ENCODE measurements at regions not wholly inside any gene's neighbourhood (a gene's known extent, or its start where the extent isn't known, plus 50 kb on each side); places are given as distances from the start of the nearest gene placed in this dataset.
"Not testable (repeated sequence)": the region's sequence is repeated elsewhere in the genome, so short reads cannot be mapped to it uniquely, and the experiment has no call there.

DNA sequence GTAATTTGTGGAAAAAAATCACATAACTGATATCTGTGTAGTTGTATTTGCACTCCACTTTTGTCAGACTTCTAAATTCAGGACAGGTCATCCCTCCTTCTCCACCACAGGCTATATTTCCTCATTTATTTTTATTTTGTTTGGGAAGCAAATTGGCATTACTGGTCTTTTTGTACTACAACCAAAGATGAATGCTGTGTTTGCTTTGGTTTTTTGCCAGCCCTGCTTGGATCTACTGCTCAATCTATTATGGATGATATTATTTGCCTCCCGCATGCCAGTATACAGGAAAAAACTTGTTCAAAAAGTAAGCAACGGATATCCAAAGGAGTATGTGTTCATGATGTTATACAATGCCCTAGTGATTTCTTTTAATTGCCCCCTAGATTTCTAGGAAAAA is 948.8 kb downstream of the TRHDE start:
- no peaks in the 10 kb centered on the region for H3K4me1 ChIP-seq (ENCODE audit: insufficient read depth)
- 78% methylated on average over 2 of the region's 2 CpGs for WGBS
- no peak for DNase-seq (ENCODE audit: extremely low spot score)

DNA sequence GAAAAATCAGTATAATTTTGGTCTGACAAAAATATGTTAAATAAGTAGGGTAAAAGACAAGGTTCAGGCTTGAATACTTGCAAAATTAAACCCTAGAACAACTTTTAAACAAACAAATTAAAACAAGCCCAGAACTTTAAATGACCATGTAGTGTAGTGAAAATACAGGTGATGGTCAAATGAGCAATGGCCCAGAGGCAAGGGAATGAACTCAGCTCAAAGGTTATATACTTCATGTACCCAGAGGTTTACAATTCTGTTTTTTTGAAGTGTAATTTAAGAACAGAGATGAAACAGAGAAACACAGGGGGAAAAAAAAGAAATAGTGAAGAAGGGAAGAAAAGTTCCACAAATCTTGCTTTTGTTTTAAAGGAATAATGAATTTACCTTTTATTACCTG is 949.2 kb downstream of the TRHDE start:
- H3K36me3 ChIP-seq (ENCODE audit: insufficient read depth), result no peaks in the 10 kb centered on the region
- no peak overlapping the region for H3K4me3 ChIP-seq (ENCODE audit: low read depth, low read length)
- H3K4me1 ChIP-seq (ENCODE audit: insufficient read depth), result no peaks in the 10 kb centered on the region

More for the DNA sequence above, 948.8 kb downstream of the TRHDE start:
- Histone ChIP-seq H3K4me3 (ENCODE audit: low read depth, low read length) (no peak overlapping the region), H3K36me3 (ENCODE audit: insufficient read depth) (no peaks in the 10 kb centered on the region), H3K27ac (ENCODE audit: low read depth) (no peak overlapping the region)

DNA sequence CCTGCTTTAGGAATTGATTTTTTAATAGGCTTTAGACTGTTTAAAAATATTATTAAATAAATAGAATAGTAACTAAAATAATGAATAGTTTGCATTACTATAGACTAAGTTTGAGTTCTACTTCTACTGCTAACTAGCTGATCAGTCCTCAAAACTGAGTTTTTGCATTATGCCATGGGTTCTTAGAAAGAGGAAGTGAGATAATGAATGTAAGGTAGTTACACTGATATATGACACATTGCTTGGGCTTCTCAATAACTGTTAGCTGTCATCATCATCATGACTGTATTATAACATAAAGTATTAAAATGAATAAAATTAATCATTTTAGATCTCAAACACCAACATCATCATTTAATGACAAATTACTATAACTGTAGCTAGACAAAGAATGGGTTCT is 949.7 kb downstream of the TRHDE start:
- DNase-seq (ENCODE audit: extremely low spot score), result no peak
- H3K4me3 ChIP-seq (ENCODE audit: low read depth, low read length), result no peak overlapping the region
- H3K36me3 ChIP-seq (ENCODE audit: insufficient read depth), result no peaks in the 10 kb centered on the region
- H3K27ac ChIP-seq (ENCODE audit: low read depth), result no peak overlapping the region
- H3K4me1 ChIP-seq (ENCODE audit: insufficient read depth), result no peaks in the 10 kb centered on the region

More for the DNA sequence above, 949.2 kb downstream of the TRHDE start:
- H3K27ac ChIP-seq (ENCODE audit: low read depth), result no peak overlapping the region
- DNase-seq (ENCODE audit: extremely low spot score), result no peak

DNA sequence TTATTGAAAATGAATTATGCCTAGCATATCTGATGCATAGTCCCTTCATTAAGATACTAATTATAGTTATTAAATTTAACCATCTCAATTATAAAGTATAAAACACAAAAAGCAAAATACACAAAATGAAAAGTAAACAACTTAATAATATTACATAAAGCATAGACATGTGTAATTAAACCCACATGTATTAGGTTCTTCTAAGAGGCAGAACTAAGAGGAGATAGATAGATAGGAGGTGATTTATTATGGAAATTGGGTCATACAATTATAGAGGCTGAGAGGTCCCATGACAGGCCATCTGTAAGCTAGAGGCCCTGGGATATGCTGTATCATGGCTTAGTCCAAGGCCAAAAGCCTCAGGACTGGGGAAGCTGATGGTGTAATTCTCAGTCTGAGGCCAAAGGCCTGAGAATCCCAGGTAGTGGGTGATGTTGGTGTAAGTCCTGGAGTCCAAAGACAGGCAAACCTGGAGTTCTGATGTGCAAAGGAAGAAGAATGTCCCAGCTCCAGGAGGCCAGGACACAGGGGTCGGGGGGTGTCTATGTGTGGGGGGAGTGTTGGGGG is 953.3 kb downstream of the TRHDE start:
- no peak overlapping the region for H3K27ac ChIP-seq (ENCODE audit: low read depth)
- WGBS, result 30% methylated on average over 1 of the region's 1 CpG
- no peaks in the 10 kb centered on the region for H3K36me3 ChIP-seq (ENCODE audit: insufficient read depth)
- H3K4me3 ChIP-seq (ENCODE audit: low read depth, low read length), result no peak overlapping the region
- no peaks in the 10 kb centered on the region for H3K4me1 ChIP-seq (ENCODE audit: insufficient read depth)
- no peak for DNase-seq (ENCODE audit: extremely low spot score)

DNA sequence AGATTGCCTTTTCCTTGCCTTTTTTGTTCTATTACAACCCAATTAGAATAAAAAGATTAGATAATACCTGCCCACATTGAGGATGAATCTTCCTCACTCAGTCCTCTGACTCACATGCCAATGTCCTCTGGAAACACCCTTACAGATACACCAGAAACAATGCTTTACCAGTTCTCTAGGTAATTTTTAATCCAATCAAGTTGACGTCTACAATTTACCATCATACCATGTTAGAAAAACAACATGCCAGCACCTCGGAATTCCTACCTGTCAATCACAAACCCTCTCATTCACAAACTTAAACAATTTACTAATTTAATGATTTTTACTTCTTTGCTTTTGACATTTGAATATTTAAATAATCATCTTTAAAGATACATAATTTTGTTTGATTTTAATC is 953.8 kb downstream of the TRHDE start:
- 84% methylated on average over 2 of the region's 2 CpGs for WGBS
- Histone ChIP-seq H3K36me3 (ENCODE audit: insufficient read depth) (no peaks in the 10 kb centered on the region), H3K27ac (ENCODE audit: low read depth) (no peak overlapping the region), H3K4me1 (ENCODE audit: insufficient read depth) (no peaks in the 10 kb centered on the region), H3K4me3 (ENCODE audit: low read depth, low read length) (no peak overlapping the region)
- DNase-seq (ENCODE audit: extremely low spot score), result no peak

DNA sequence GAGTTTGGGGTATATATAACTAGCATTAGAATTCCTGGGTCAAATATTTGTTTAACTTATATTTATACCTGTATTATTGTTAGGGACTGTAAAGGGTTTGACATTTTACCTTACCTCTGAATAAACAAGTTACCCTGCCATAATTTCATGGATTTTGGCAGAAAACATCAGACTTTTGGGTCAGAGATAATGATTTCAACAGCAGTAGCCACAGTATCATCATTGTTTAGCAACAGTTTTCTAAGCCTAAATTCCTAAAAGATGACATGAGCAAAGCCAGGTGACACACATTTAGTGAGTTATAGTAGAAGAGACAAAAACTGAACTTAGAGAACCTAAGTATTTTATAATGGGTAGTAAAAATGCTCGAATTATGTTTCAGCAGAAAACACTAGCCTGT is 954.4 kb downstream of the TRHDE start:
- H3K36me3 ChIP-seq (ENCODE audit: insufficient read depth), result no peaks in the 10 kb centered on the region
- H3K4me3 ChIP-seq (ENCODE audit: low read depth, low read length), result no peak overlapping the region
- 74% methylated on average over 1 of the region's 1 CpG for WGBS
- no peak overlapping the region for H3K27ac ChIP-seq (ENCODE audit: low read depth)
- no peaks in the 10 kb centered on the region for H3K4me1 ChIP-seq (ENCODE audit: insufficient read depth)
- no peak for DNase-seq (ENCODE audit: extremely low spot score)

DNA sequence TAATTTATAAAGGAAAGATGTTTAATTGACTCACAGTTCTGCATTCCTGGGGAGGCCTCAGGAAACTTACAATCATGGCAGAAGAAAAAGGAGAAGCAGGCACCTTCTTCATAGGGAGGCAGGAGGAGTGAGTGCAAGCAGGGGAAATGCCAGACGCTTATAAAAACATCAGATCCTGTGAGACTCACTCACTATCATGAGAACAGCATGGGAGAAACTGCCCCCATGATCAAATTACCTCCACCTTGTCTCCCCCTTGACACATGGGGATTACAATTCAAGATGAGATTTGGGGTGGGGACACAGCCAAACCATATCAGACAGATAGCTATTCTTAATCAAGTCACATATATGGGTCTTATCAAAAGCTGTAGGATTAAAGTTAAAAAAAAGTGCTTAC is 956.7 kb downstream of the TRHDE start:
- not testable (repeated sequence) for H3K4me1 ChIP-seq (ENCODE audit: insufficient read depth); H3K4me3 ChIP-seq (ENCODE audit: low read depth, low read length); H3K36me3 ChIP-seq (ENCODE audit: insufficient read depth); DNase-seq (ENCODE audit: extremely low spot score); H3K27ac ChIP-seq (ENCODE audit: low read depth)
- 28% methylated on average over 1 of the region's 1 CpG for WGBS

DNA sequence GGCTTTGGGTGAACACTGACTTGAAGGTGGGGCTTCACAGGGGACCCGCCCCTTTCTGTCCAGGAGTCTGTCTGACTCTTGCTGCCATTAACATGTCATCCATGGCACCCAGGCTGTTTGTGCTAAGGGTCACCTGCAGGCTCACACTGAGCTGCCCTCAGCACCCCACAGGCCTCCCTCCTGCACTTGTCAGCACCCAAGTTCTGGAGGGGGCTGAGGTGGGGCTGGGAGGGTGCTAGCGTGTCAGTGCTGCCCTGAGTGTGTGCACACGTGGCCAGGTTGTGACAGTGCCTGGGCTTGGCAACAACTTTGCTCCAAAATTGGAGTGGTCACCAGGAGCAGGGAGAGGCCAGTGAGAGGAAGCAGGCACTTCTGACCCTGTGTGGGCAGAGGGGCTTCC is 963.2 kb downstream of the TRHDE start:
- H3K27ac ChIP-seq (ENCODE audit: low read depth), result no peak overlapping the region
- H3K4me3 ChIP-seq (ENCODE audit: low read depth, low read length), result no peak overlapping the region
- no peak for DNase-seq (ENCODE audit: extremely low spot score)
- H3K4me1 ChIP-seq (ENCODE audit: insufficient read depth), result no peaks in the 10 kb centered on the region
- H3K36me3 ChIP-seq (ENCODE audit: insufficient read depth), result no peaks in the 10 kb centered on the region
- WGBS, result 84% methylated on average over 3 of the region's 3 CpGs

DNA sequence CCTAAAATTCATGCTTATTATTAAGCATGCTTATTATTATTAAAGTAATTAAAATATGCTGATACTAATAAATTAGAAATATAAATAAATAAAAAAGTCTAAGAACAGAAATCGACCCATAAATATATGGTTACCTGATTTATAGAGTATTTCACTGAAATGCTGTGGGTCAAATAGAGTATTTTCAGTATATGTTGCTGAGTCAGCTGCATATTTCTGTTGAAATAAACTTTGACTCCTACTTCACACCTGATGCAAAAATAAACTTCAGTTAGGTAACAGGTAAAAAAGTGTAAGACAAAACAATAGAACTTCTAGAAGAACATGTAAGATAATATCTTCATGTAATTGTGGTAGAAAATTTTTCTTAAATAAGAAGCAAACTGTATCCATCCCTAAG is 967.9 kb downstream of the TRHDE start:
- Histone ChIP-seq H3K4me3 (ENCODE audit: low read depth, low read length) (no peak overlapping the region), H3K36me3 (ENCODE audit: insufficient read depth) (no peaks in the 10 kb centered on the region), H3K4me1 (ENCODE audit: insufficient read depth) (no peaks in the 10 kb centered on the region), H3K27ac (ENCODE audit: low read depth) (no peak overlapping the region)
- DNase-seq (ENCODE audit: extremely low spot score), result no peak
- WGBS, result 89% methylated on average over 1 of the region's 1 CpG

DNA sequence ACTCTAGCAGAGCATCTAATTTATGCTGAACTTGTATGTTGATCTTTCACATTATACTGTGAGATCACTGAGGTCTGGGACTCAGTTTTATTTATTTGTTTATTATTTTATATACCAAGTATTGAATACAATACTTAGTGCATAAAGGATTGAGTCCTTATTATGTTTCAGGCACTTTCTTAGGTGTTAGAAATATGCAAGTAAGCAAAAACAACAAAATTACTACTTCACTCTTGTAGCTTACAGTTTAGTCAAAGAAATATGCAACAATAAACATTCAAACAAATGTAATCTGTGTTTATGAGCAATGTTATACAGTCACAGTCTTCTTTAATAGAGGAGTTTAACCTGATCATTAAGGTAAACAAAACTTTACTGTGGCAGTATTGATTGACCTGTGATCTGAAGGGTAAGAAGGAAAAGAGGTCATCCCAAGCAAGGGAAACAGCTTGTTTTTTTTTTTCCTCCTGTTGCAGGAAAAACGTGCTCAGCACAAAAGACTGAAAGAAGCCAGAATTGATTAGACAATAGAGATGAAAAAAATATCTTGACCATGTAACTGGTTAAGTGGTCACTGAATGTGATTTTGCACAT is 990.7 kb downstream of the TRHDE start:
- Histone ChIP-seq H3K4me3 (ENCODE audit: low read depth, low read length) (no peak overlapping the region), H3K4me1 (ENCODE audit: insufficient read depth) (no peaks in the 10 kb centered on the region), H3K36me3 (ENCODE audit: insufficient read depth) (no peaks in the 10 kb centered on the region), H3K27ac (ENCODE audit: low read depth) (no peak overlapping the region)
- 19% methylated on average over 1 of the region's 1 CpG for WGBS
- DNase-seq (ENCODE audit: extremely low spot score), result no peak

DNA sequence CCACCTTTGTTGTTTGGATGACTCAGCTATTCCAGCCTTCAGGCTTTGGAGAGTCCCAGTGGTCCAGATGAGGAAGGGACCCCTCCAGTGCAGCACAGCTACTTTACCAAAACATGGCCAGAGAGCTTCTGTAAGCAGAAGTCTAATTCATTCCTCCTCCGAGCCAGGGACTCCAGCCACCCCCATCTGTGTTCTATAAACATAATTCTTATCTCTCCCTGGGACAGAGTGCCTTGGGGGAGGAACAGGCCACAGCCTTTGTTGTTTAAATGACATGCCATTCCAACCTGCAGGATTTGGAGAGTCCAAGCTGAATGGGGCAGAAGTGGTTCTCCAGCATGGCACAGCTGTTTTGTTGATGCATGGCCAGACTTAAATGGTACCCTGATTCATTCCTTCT is 994.0 kb downstream of the TRHDE start:
- WGBS, result 27% methylated on average over 1 of the region's 1 CpG
- no peaks in the 10 kb centered on the region for H3K4me1 ChIP-seq (ENCODE audit: insufficient read depth)

DNA sequence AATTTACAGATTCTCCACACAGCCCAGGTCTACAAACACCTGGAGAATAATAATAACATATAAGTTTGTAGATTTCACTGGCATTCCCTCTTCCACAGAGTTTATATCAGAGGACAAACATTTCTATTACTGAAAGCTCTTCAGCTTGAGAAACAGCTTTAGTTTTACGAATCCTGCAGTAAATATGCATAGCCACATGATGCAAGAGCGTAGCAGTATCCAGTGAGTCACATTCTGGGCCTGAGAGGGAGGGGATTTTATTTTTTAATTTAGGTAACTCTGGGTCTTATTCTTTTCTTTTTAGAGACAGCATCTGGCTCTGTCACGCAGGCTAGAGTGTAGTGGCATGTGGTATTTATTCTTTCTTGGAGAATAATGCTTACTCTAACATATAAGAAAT is 1002.8 kb downstream of the TRHDE start:
- 56% methylated on average over 3 of the region's 3 CpGs for WGBS
- Histone ChIP-seq H3K27ac (ENCODE audit: low read depth) (no peak overlapping the region), H3K36me3 (ENCODE audit: insufficient read depth) (no peaks in the 10 kb centered on the region), H3K4me3 (ENCODE audit: low read depth, low read length) (no peak overlapping the region), H3K4me1 (ENCODE audit: insufficient read depth) (no peaks in the 10 kb centered on the region)
- DNase-seq (ENCODE audit: extremely low spot score), result no peak

More for the DNA sequence above, 994.0 kb downstream of the TRHDE start:
- Histone ChIP-seq H3K4me3 (ENCODE audit: low read depth, low read length) (no peak overlapping the region), H3K36me3 (ENCODE audit: insufficient read depth) (no peaks in the 10 kb centered on the region), H3K27ac (ENCODE audit: low read depth) (no peak overlapping the region)
- no peak for DNase-seq (ENCODE audit: extremely low spot score)

DNA sequence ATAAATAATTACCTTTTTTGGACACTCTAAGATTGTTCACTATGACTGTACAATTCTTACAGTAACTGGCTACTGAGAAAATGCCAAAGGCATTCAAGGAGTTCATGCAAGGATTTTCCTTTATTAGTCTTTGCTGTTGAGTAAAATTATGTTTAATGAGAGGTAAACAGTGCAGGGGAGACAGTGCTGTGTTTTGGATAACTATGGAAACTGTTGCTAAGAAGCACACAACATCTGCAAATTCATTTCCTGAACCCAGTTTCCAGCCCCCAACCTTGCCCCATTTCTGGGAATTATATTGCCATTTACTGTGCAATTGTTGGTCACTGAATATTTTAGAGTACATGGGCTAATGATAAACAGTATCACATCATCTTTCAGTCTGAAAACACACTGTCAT is 1005.8 kb downstream of the TRHDE start:
- no peaks in the 10 kb centered on the region for H3K4me1 ChIP-seq (ENCODE audit: insufficient read depth)
- no peak overlapping the region for H3K27ac ChIP-seq (ENCODE audit: low read depth)
- no peak for DNase-seq (ENCODE audit: extremely low spot score)
- no peaks in the 10 kb centered on the region for H3K36me3 ChIP-seq (ENCODE audit: insufficient read depth)
- H3K4me3 ChIP-seq (ENCODE audit: low read depth, low read length), result no peak overlapping the region

DNA sequence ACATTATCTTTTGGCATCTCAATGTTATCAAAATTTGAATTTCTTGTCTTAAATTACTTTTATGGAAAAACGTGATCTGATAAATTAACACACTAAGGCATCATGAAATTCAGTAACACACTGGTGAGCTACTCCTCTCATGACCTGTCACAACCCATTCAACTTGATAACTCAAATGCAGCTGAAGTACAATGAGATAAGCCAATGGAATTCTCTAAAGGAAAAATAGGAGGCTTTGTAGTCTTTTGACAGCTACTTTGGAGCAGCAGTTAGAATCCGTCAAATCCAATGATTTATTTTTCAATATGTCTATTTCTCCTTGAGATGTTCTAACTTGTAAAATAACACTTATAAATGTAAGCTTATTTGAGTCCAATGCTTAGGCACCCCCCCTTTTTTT is 1029.4 kb downstream of the TRHDE start:
- 80% methylated on average over 2 of the region's 2 CpGs for WGBS
- Histone ChIP-seq H3K27ac (ENCODE audit: low read depth) (no peak overlapping the region), H3K4me1 (ENCODE audit: insufficient read depth) (no peaks in the 10 kb centered on the region), H3K36me3 (ENCODE audit: insufficient read depth) (no peaks in the 10 kb centered on the region), H3K4me3 (ENCODE audit: low read depth, low read length) (no peak overlapping the region)
- DNase-seq (ENCODE audit: extremely low spot score), result no peak

DNA sequence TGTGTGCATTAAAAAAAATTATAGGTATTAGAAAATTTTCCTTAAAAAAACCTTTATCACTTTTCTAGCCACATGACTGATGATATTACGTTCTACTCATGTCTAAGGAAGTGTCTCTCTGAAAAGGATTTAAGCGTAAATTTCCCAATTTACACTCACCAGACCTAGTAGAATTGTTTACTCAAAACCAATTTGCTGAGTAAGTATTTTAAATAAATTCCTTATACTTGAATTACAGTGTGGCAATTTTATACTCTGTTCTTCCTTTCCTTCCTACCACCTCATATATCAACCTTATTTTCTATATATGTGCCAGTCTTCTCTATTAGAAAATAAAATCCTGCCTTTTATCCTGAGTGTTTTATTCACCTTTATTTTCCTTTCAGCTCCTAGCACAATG is 1035.1 kb downstream of the TRHDE start:
- H3K4me1 ChIP-seq (ENCODE audit: insufficient read depth), result no peaks in the 10 kb centered on the region
- no peak for DNase-seq (ENCODE audit: extremely low spot score)
- 78% methylated on average over 2 of the region's 2 CpGs for WGBS
- H3K27ac ChIP-seq (ENCODE audit: low read depth), result no peak overlapping the region
- H3K4me3 ChIP-seq (ENCODE audit: low read depth, low read length), result no peak overlapping the region
- H3K36me3 ChIP-seq (ENCODE audit: insufficient read depth), result no peaks in the 10 kb centered on the region

Measured in urinary bladder (tissue), 3 donors.